Femur (tissue), 1 donor: ENCODE measurements at regions not wholly inside any gene's neighbourhood (a gene's known extent, or its start where the extent isn't known, plus 50 kb on each side); places are given as distances from the start of the nearest gene placed in this dataset.

Experiments used
- DNase-seq: peaks from one replicate; pipeline ENCODE4 v3.0.0-alpha.2; 2017

DNA sequence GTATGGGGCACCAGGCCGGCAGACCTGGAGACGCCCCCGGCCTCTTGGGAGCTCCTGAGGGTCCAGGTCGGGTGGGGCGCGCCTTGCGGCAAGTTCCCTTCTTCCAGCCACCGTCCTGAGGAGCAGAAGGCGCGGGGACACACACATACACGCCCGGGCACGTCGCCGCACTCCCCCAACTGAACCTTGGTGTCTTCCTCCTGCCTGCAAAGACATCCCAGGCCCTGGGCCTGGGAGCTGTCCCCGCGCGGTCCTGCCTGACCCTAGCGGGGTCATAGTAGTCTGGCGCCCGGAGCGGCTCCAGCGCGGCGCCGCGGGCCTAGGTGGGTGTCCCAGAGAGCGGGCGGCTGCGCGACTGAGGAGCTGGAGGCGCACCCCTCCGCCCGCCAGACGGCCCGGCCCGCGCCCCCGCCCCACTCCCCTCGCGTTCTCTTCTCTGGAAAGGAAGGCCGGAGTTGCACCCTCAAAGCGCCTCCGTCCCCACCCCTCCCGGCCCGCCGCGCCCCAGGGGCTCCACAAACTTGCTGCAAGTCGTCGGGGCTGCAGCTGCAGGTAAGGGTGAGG lies 185.9 kb upstream of the LINGO1 start:
- DNase-seq = no peak

DNA sequence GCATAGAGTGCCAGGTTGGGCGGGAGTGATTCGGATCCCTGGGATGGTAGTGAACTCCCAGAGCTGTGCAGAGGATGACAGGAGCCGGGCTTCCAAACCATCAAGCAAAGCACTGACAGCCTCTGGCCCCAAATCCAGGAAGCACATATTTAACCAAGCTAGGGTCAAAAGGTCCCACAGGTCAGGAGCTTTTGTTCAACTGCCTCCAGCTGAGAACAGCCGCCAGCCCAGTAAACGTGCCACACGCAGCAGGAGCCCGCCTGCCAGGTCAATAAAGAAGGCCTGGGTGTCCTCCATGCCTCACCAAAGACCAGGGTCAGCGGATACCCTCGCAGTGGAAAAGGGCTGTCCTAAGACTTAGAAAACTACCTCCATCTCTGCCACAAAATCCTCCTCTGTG lies 184.7 kb upstream of the LINGO1 start:
- DNase-seq = no peak

DNA sequence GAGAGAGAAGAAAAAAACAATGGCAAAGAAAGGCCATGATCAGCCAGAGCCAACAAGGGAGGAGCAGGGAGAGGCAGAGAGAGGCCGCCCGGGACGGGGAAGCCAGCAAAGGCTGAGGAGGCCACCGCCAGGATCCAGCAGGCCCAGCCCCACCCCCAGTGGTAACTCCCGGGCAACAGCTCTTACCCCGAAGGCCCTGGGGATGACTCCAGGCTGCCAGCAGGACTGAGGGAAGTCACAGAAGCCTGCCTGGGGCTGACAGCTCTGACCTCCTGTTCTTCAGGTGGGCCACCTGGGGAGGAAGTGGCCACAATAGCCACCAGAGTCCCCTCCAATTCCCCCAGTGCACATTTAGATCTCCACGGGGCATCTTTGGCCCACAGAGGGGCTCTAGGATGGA lies 184.3 kb upstream of the LINGO1 start:
- DNase-seq = no peak

DNA sequence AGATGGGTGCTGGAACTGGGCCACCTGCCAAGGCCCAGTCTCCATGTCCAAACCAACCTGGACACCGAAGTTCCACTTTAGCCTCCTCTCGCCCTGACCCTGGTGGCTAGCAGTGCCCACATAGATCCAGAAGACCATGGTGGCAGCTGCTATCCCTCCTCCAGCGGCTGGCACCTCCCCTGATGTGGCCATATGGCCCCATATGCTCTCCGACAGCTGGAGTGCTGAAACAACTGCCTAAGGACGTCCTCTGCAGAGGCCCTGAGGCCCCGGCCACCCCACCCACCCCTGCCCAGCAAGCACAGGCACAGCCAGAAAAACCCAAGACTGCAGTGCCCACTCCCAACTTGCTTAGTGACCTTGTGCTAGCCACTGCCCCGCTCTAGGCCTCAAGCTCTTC lies 182.3 kb upstream of the LINGO1 start:
- DNase-seq = peak; percentile 47

DNA sequence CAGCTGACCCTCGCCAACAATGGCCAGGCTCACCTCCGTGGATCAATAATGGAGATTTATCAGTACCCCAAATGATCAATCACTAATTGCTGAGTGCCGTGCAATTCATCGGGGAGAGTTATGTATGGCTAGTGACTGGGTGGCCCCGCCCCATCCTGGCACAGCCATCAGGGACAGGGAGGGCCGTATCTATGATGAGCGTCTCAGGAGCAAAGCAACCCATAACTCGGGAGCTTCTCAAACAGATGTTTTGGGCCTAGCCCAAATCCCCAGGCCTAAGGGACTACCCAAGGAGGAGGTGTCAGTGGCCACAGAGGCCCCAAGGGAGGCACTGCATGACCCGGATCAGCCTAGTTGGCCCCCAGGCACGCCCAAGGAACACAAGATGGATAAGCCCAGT lies 180.0 kb upstream of the LINGO1 start:
- DNase-seq = no peak

DNA sequence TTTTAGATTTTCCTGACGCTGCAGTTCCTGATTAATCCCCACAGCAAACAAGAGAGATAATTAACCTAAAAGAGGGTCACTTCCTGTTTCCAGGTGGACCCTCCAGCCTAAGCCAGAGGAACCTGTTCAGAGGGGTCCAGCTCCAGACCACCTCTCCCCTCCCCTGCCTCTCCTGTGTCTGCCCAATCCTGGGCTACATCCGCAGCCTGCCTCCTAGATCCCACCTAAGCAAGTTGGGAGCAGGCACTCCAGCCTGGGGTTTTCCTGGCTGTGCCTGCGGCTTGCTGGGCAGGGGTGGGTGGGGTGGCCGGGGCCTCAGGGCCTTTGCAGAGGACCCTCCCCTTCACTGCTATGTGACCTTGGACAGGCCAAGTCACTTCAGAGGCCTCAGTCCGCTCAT lies 178.6 kb upstream of the LINGO1 start:
- no peak for DNase-seq

DNA sequence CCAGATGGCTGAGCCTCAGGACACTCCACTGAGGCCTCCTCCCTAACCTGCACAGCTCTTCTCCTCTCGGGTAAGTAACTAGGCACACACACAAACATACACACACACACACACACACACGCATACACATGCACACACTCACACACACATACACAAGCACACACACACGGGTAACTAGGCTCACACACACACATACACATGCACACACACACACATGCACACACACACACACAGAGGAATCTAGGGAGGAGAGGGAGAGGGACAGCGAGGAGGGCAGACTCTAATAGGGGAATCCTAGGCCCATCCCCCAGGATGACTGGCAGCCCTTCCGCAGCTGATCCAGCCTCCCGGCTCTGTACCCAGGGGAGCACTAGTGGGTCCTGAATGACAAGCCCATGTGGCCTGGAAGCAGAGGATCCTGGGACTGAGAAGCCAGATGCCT lies 177.4 kb upstream of the LINGO1 start:
- peak; percentile 75 for DNase-seq

DNA sequence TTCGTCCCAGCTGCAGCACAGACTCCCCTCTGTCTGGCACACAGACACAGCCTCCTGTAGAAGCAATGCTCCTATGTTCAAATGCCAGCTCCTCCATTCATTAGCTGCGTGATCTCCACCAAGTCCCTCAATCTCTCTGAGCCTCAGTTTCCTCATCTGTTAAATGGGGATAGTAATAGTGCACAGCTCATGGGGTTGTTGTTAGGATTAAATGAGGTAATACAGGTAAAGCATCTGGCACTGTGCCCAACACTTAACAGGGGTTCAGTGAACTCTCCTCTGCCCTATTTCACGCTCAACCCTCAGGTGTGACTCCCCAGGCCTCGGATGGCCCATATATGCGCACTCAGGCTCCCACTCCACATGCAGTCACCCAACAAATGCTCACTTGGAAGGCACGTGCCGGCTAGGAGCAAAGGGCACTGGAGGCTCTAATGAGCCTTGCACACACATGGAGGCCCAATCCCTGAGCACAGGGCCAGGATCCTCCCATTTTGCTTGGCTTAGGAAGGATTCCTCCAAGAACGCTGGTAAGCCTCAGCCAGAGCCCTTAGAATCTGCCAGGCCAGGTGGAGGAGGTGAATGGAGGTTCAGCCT lies 176.0 kb upstream of the LINGO1 start:
- no peak for DNase-seq

DNA sequence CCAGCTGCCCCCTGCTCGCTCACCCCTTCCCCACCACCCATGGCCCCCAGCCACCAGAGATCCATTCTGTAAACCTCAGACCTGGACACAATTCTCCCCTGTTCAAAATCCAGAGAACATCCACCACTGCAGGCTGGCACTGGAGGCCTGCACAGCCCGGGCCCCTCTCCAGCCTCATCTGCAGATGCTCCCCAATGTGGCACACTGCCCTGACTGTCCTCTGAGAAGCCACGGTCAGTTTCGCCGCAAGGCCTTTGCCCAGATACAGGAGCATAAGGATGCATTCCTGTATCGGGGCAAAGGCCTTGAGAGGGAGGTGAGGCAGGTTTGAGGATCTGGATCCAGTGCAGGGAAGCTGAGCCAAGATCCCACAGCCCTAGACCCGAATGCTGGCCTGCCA lies 175.4 kb upstream of the LINGO1 start:
- DNase-seq = no peak

DNA sequence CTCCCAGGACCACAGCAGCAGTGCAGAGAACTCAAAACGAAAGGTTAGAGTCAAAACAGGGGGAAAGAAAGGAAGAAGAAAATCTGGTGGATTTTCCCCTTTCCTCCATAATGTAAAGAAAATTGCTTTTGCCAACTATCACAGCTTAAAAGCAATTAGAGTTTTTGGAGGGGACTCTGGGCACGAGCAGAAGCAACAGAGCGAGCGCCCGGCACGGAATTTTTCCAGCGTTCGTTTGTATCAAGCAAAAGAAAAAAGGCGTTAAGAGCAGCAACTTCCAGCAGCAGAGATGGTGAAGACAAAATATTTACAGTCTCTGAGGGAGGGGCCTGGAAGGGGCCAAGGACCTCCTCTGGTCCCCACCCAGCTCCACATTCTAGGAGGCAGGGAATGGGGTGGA lies 174.9 kb upstream of the LINGO1 start:
- DNase-seq = no peak

DNA sequence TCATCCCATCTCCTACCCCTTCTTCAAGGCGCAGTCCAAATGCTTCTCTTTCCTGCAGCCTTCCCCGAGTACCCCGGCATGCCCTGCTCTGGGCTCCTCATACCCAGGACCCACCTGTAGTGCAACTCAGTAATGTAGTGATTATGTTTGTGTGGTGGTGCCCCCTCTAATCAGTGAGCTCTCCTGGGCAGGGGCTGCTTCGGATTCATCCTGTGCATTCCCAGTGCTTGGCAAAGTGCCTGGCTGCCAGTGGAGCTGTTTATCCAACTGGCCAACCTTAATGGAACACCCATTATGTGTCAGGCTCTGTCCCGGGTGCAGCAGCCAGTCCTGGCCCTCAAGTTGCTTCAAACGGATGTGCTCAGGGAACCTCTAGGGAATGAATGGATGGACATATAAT lies 174.4 kb upstream of the LINGO1 start:
- no peak for DNase-seq

DNA sequence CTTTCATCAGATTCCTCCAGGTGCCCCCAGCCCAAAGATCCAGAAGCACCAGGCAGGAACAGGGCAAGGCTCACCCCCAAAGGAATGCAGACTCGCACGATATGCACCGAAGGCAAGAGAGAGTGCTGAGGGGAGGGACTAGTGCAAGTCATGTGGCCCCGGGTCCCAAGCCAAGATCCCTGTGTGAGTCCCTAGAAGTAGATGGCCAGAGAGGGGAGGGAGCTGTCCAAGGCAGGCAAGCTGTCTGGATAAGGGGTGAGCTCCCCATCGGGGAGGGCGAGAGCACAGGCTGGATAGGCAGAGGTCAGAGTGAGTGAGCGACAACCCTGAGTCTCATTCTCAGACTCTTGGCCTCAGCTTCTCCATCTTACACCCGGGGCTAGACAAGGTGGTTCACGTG lies 171.5 kb upstream of the LINGO1 start:
- DNase-seq = no peak

DNA sequence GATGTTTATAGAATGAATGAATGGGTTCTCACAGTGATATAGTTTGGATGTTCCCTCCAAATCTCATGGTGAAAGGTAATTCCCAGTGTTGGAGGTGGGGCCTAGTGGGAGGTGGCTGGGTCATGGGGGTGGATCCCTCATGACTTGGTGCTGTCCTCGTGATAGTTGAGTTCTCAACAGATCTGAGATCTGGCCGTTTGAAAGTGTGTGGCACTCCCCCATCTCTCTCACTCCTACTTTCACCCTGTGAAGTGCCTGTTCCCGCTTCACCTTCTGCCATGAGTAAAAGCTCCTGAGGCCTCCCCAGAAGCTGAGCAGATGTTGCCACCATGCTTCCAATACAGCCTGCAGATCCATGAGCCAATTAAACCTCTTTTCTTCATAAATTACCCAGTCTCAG lies 170.8 kb upstream of the LINGO1 start:
- DNase-seq = no peak

DNA sequence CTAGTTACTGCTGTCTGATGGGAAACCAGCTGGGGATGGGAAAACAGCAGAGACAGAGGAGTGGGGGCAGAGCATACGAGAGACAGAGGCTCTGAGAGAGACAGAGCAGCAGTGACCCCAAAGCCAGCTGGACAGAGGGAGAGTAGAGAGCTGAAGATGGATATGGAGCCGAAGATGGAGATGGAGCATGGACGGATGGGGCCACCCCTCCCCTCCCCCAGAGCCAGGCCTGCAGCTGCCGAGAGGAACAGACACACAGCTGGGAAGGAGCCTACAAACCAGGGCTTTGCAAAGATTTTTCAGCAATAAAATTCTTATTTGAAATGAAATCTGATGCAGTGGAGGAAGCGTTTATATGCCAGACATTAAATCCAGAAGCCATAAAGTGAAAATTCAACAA lies 167.6 kb upstream of the LINGO1 start:
- peak; percentile 40 for DNase-seq

DNA sequence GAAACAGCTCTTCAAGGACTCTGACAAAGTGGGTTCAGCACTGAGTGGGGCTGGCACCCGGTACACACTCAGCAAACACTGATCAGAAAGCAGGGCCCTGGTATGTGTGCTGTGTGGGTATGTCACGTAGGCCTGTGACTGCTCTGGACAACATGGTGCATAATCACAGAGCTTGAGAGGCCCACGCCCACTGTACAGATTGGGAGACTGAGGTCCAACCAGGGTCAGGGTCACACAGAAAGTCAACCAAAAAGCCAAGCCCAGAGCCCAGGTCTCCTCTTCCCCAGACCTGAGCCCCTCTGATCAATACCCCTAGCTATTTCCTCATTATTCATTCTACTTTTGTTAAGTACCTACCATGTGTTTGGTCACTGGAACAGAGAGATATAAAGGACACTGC lies 166.1 kb upstream of the LINGO1 start:
- DNase-seq = no peak

DNA sequence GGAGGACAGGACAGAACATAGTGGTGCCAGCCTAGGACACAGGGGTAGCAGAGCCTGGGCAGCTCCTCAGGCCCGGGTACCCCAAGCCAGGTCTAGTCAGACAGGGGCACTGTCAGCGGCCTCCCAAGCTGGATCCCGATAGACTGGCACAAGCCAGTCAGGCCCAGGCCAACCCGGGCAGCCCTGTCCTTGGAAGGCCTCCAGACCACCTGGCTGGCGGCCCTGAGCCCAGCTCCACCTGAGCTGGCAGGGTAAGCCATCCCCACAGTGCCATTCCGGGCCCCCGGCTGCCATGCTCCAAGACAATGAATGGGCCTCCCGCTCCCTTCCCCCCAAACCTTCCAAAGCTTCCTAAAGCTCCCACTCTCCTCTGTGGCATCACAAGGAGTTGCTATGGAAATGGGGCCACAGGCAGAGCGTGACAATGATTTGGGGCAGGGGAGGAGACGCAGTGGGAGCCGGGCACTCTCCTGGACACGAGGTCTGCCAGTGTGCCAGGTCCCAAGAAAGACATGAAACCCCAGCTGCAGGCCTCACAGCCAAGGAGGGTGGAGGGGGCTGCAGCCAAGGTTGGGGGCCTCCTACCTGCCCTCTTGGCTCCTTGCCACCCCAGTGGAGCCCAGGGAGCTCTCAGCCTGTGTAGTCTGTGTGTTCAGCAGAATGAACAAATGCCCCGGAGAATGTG lies 165.6 kb upstream of the LINGO1 start:
- no peak for DNase-seq

DNA sequence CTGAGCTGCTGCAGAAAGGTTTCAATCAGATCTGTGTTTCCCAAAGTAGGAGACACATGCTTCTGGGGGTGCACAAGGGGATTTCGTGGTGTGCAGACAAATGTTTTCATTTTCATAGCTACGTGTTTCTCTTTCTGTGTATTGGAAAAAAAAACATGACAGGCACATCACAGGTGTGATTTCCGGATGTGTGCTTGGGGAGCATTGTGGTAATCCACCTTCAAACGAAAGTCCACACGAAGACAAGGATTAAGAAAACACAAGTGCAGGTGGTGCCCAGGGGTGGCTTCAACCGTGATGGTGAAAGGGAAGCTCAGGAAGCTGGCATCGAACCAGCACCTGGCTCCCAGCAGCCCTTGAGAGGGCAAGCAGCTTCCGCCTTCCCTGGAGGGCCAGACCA lies 164.6 kb upstream of the LINGO1 start:
- no peak for DNase-seq

DNA sequence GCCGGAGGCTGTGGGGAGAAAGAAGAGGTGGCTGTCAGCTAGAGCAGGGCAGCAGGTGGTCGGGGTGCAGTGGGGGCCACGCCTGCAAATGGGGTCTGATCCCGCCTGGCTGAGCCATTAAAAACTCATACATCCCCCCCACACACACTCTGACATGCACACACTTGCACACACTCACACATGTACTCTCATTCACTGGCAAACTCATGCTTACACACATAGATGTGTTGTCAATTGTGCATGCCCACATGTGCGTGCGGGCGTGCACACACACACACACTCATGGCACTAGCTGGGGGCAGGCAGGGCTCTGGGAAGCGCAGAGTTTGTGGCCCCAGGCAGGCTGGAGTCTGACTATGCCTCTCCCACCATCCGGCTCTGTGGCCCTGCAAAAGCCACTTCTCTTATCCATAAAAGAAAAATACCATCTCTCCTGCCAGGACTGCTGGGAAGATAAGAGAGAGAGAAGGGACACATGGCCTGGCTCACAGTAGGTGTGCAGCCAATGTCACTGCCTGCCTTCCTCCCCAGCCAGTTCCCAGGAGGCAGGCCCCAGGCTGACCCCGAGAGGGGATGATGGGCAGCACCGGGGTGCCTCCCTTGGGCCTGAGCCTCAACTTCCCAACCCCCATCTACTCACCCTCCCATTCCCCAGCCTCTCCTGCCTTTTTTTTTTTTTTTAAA lies 163.5 kb upstream of the LINGO1 start:
- DNase-seq = no peak

DNA sequence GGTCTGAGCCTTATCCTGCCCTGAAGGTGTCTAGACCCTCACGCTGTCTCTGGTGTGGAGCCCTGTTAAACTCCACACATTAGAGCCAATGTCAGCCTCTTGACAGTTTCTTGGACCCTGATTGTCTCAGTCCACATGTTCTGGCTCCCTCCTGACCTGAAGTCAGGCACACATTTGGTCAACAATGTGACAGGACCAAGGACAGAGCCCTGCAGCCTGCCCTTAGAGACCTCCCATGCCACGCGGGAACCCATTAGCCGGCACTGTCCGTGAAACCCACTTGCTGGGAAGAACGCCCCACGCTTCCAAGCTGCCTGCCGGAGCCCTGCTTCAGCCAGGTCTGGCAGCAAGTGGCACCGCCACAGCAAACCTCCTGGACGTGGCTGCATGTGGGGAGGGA lies 162.7 kb upstream of the LINGO1 start:
- no peak for DNase-seq

DNA sequence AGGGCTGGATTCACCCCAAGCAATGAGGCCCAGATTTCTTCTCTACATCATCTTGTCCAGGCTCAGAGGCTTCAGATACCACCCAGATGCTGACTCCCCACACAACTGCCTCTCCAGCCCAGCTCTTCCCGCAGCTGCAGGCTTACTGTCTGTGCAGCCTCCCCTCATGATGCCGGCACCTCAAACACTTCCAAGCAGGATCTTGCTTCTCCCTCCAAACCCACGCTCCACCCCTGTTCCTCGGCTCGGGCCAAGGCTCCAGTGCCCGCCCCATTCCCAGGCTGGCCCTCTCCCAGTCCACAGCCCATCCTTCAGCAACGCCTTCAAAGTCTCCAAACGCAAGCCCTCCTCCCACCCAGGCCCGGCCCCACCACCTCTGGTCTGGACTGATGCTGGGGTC lies 159.2 kb upstream of the LINGO1 start:
- peak; percentile 60 for DNase-seq

DNA sequence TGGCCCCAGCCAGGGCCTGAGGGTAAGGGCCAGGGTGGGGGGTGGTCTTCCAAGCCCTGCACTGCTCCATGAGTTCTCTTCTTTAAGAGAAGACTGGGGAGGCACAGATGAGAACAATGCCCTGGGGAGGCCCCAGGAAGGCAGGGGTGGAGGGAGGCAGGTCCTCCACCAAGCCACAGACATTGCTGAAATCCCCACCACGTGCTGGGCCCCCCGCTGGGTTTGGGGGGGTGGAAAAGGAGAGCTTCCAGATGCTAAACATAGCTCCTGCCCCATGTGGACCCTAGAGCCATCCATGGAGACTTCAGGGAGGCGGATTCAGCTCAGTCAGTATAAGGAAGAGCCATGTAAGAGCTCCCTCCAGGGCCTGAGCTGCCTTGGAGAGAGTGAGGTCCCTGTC lies 157.8 kb upstream of the LINGO1 start:
- no peak for DNase-seq

DNA sequence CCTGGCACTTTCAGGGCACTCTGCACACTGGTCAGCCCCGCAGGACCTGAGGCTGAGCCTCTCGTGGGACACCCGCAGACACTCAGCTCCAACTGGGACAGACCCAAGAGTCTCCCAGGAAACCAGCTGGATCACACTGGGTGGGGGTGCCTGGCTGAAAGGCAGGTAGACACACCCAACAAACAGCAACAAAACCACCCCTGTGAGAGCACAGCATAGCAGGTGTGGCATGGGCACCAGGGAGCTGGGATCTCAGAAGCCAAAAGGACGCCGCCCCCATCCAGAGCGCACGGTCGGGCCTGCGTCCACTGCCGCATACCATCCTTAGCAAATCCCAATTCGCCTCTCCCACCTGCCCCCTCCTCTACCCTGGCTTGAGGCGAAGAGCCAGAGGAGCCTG lies 154.2 kb upstream of the LINGO1 start:
- no peak for DNase-seq

DNA sequence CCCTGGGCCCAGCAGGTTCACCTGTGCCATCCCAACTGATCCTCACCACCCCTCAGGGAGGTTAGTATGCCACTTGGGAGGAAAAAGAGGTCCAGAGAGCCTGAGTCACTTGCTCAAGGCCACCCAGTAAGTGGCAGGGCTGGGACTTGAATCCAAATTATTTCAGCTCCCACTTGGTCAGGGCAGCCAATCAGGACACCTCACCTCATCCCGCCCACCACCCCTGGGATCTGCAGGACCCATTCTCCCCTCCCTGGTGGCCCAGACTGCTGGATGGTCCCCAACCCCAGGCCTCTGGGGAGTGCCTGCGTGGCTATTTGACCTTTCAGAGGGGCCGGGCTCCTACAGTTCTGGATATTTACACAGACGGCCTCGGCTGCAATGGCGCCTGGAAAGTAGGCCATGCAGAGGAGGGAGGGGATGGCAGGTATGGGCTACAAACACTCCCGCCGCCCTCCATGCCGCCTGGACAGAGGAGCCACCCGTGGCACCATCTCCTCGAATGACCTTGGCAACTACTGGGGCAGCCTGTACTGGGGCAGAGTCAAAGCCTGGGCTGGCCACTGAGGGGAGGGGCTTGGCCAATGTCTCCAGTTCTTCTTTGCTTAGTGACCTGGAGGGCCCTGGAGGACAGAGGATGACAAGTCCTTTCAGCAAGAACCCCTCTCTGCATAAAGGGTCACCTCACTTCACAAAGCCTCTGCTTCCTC lies 153.6 kb upstream of the LINGO1 start:
- no peak for DNase-seq
